ENCODE measurements at regions not wholly inside any gene's neighbourhood (a gene's known extent, or its start where the extent isn't known, plus 50 kb on each side); places are given as distances from the start of the nearest gene placed in this dataset.

- TF ChIP-seq CTCF (IDR thresholded peaks at IDR 0.05; ENCODE audit: low read depth, low read length), result no peak
- no peak for TF ChIP-seq EZH2phosphoT487 (IDR thresholded peaks at IDR 0.05; ENCODE audit: low read depth)
Observed at GRCh38 chr7:34451183-34451582, 206.8 kb upstream of the NPSR1 start.
